Naive thymus-derived CD8-positive, alpha-beta T cell (primary cell): ENCODE measurements at regions not wholly inside any gene's neighbourhood (a gene's known extent, or its start where the extent isn't known, plus 50 kb on each side); places are given as distances from the start of the nearest gene placed in this dataset.
"Not testable (repeated sequence)": the region's sequence is repeated elsewhere in the genome, so short reads cannot be mapped to it uniquely, and the experiment has no call there.

Experiments
- ATAC-seq, 2 donors: fragments of 150-1000 bp; cut with Tn5 transposase in 1 of 2; sonication (Bioruptor Pico), chemical (Tn5 transposase) in 1 of 2; 1 replicate in 1 of 2; 2 replicates in 1 of 2; pipeline ENCODE4 v1.10.0; 2021; ENCODE audit warnings: mild to moderate bottlenecking in 2 of 2, moderate library complexity in 2 of 2
- POLR2A ChIA-PET: fragments of 350-600 bp; sonication (Branson Sonifier 250); formaldehyde crosslinking; loops from one replicate; lab custom pipeline; 2021; ENCODE audit warnings: antibody characterized with exemption; lab: Charles Lee
- DNase-seq, 10 donors: peaks; one replicate each; pipeline versions ENCODE4 v3.0.0 to v3.0.0-alpha.2; 2020 to 2022
- H3K27ac Mint-ChIP-seq, 10 donors: one replicate each; pipeline ENCODE4 v1.8.0; 2020 to 2022; ENCODE audit warnings: mild to moderate bottlenecking in 10 of 10, mixed read lengths in 10 of 10, moderate library complexity in 4 of 10, inconsistent platforms in 1 of 10
- H3K27me3 Mint-ChIP-seq, 5 donors: one replicate each; pipeline ENCODE4 v1.8.0; 2021 to 2022; ENCODE audit warnings: mixed read lengths in 5 of 5
- H3K36me3 Mint-ChIP-seq, 3 donors: one replicate each; pipeline ENCODE4 v1.8.0; 2020 to 2022; ENCODE audit warnings: mixed read lengths in 3 of 3, mild to moderate bottlenecking in 2 of 3, inconsistent platforms in 1 of 3
- H3K4me1 Mint-ChIP-seq, 4 donors: one replicate each; pipeline ENCODE4 v1.8.0; 2021 to 2022; ENCODE audit warnings: mixed read lengths in 4 of 4
- H3K4me3 Mint-ChIP-seq, 10 donors: one replicate each; pipeline ENCODE4 v1.8.0; 2020 to 2022; ENCODE audit warnings: mild to moderate bottlenecking in 10 of 10, mixed read lengths in 10 of 10, moderate library complexity in 6 of 10, inconsistent platforms in 1 of 10
- H3K9me3 Mint-ChIP-seq, 9 donors: one replicate each; pipeline ENCODE4 v1.8.0; 2020 to 2022; ENCODE audit warnings: mixed read lengths in 9 of 9, mild to moderate bottlenecking in 3 of 9, inconsistent platforms in 1 of 9, moderate library complexity in 1 of 9

GRCh38 chrY:7287963-7288362 is 376.4 kb upstream of the AMELY start:
- H3K4me1 Mint-ChIP-seq, result peaks cover 36 to 78% (median 62%) of the 10 kb centered on the region in 4 donors
- ATAC-seq, H3K9me3 Mint-ChIP-seq, H3K27me3 Mint-ChIP-seq, DNase-seq: not testable (repeated sequence)
- peak overlapping the region in 5 of 10 donors; percentile 49 to 98 (median 82) for H3K27ac Mint-ChIP-seq
- POLR2A ChIA-PET, result interaction anchor here (0.8 kb wide), 1 partner anchor 15 kb away, joined by 3 read pairs; no protein-coding TSS in a partner anchor
- peak overlapping the region in 3 of 10 donors; percentile 35 to 55 (median 47) for H3K4me3 Mint-ChIP-seq
- H3K36me3 Mint-ChIP-seq, result peaks cover 0 to 52% (median 9%) of the 10 kb centered on the region in 3 donors

DNA sequence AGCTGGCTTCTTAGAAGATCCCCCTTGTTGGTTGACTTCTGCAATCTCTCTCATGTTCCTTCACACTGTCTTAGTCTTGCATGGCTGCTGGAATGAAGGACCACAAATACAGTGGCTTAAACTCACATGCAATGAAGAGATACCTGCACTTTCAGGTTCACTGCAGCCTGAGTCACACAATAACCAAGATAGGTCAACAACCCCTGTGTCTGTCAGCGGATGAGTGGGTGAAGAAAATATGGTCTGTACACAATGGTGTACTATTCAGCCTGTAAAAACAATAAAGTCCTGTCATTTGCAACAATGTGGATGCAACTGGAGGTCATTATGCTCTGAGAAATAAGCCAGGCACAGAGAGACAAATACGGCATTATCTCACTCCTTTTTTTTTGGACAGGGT is 373.8 kb upstream of the AMELY start:
- POLR2A ChIA-PET, result no interaction called here
- Mint-ChIP-seq H3K4me3 (peak overlapping the region in 2 of 10 donors; percentile 26 to 30), H3K27ac (peak overlapping the region in 3 of 10 donors; percentile 69 to 80 (median 75)), H3K27me3 (no peaks in the 10 kb centered on the region), H3K4me1 (peaks cover 34 to 75% (median 57%) of the 10 kb centered on the region in 4 donors), H3K36me3 (peaks cover 0 to 56% (median 9%) of the 10 kb centered on the region in 3 donors), H3K9me3 (no peaks in the 10 kb centered on the region)
- ATAC-seq, result no peak
- no peak for DNase-seq

GRCh38 chrY:7283001-7283400 is 371.4 kb upstream of the AMELY start:
- Mint-ChIP-seq H3K27ac (peak overlapping the region in 5 of 10 donors; percentile 87 to 95 (median 92)), H3K36me3 (peaks cover 0 to 60% (median 7%) of the 10 kb centered on the region in 3 donors), H3K4me3 (peak overlapping the region in 6 of 10 donors; percentile 50 to 81 (median 69)), H3K4me1 (peaks cover 38 to 79% (median 60%) of the 10 kb centered on the region in 4 donors), H3K27me3 (no peaks in the 10 kb centered on the region), H3K9me3 (no peaks in the 10 kb centered on the region)
- POLR2A ChIA-PET, result interaction anchor here (1.1 kb wide), 1 partner anchor 10 kb away, joined by 9 read pairs; no protein-coding TSS in a partner anchor
- ATAC-seq (peak; percentile 31 to 40), DNase-seq (peak in 2 of 10 donors; percentile 1 to 30)

- peaks cover 0 to 44% (median 3%) of the 10 kb centered on the region in 3 donors for H3K36me3 Mint-ChIP-seq
- peak in 3 of 10 donors; percentile 1 to 24 (median 15) for DNase-seq
- peak overlapping the region in 6 of 10 donors; percentile 60 to 85 (median 70) for H3K4me3 Mint-ChIP-seq
- H3K27me3 Mint-ChIP-seq, H3K9me3 Mint-ChIP-seq: not testable (repeated sequence)
- POLR2A ChIA-PET, result interaction anchor here (1.1 kb wide), 1 partner anchor 14 kb away, joined by 4 read pairs; no protein-coding TSS in a partner anchor
- peak overlapping the region in 5 of 10 donors; percentile 88 to 94 (median 92) for H3K27ac Mint-ChIP-seq
- ATAC-seq, result peak; percentile 55 to 80
- peaks cover 38 to 80% (median 62%) of the 10 kb centered on the region in 4 donors for H3K4me1 Mint-ChIP-seq
Measured at GRCh38 chrY:7280151-7280740, 368.7 kb upstream of the AMELY start.

GRCh38 chrY:7275751-7276150 is 364.2 kb upstream of the AMELY start:
- POLR2A ChIA-PET, result interaction anchor here (0.5 to 5.0 kb wide), 3 partner anchors 14 to 183 kb away, joined by 3 to 38 read pairs (median 24); no protein-coding TSS in a partner anchor
- peaks cover 0 to 17% (median 0%) of the 10 kb centered on the region in 3 donors for H3K36me3 Mint-ChIP-seq
- peak overlapping the region in 5 of 10 donors; percentile 85 to 96 (median 93) for H3K27ac Mint-ChIP-seq
- peak overlapping the region in 6 of 10 donors; percentile 92 to 99 (median 96) for H3K4me3 Mint-ChIP-seq
- H3K9me3 Mint-ChIP-seq, result no peaks in the 10 kb centered on the region
- ATAC-seq, result no peak
- peaks cover 32 to 55% (median 40%) of the 10 kb centered on the region in 4 donors for H3K4me1 Mint-ChIP-seq
- no peak for DNase-seq
- H3K27me3 Mint-ChIP-seq, result no peaks in the 10 kb centered on the region

- peaks cover 0 to 17% (median 0%) of the 10 kb centered on the region in 3 donors for H3K36me3 Mint-ChIP-seq
- peaks cover 28 to 49% (median 37%) of the 10 kb centered on the region in 4 donors for H3K4me1 Mint-ChIP-seq
- POLR2A ChIA-PET, result interaction anchor here (0.6 to 5.0 kb wide), 3 partner anchors 15 to 64 kb away, joined by 3 to 38 read pairs (median 24); no protein-coding TSS in a partner anchor
- peak overlapping the region in 5 of 10 donors; percentile 85 to 96 (median 93) for H3K27ac Mint-ChIP-seq
- H3K27me3 Mint-ChIP-seq, result no peaks in the 10 kb centered on the region
- no peaks in the 10 kb centered on the region for H3K9me3 Mint-ChIP-seq
- DNase-seq (no peak), ATAC-seq (no peak)
- peak overlapping the region in 6 of 10 donors; percentile 92 to 99 (median 96) for H3K4me3 Mint-ChIP-seq
Measured at GRCh38 chrY:7275014-7275413, 363.5 kb upstream of the AMELY start.

- ATAC-seq (peak; percentile 1 to 9), DNase-seq (peak in 3 of 10 donors; percentile 4 to 33 (median 9))
- no peaks in the 10 kb centered on the region for H3K9me3 Mint-ChIP-seq
- H3K4me1 Mint-ChIP-seq, result peaks cover 22 to 43% (median 33%) of the 10 kb centered on the region in 4 donors
- peaks cover 0 to 17% (median 0%) of the 10 kb centered on the region in 3 donors for H3K36me3 Mint-ChIP-seq
- H3K27me3 Mint-ChIP-seq, result no peaks in the 10 kb centered on the region
- POLR2A ChIA-PET, result interaction anchor here (0.6 to 5.0 kb wide), 6 partner anchors 8 to 65 kb away, joined by 3 to 38 read pairs (median 8); no protein-coding TSS in a partner anchor
- peak overlapping the region in 6 of 10 donors; percentile 92 to 99 (median 96) for H3K4me3 Mint-ChIP-seq
- peak overlapping the region in 5 of 10 donors; percentile 85 to 96 (median 93) for H3K27ac Mint-ChIP-seq
Measured at GRCh38 chrY:7274369-7274913, 362.9 kb upstream of the AMELY start.

DNA sequence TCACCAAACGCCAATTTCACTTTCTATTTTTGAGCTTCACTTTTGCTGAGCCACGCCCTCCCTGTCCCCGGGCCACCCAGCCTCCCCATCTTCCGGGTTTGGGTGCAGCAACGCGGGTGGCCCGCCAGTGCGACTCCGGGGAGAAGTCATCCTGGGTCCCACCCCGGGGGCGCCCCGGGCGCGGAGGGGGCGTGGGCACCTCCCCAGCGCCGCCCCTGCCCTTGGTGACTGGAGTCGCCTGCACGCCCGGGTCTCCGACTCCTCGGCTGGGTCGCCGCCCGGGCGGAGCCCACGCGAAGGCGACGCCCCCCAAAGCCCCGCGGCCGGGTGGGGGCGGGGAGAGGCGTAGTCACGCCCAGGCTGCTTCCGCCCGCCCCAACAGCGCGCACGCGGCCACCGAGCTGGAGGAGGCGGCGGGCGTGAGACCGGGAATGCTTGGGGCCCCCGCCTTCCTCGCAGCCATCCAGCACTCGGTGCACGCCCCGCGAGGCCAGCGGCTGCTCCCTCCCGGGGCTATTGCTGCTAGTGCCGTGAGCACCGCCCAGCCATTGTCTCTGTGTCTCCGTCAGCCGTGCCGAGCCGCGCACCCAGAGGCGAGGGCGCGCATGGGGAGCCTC is 362.1 kb upstream of the AMELY start:
- DNase-seq (peak in 7 of 10 donors; percentile 84 to 99 (median 90)), ATAC-seq (peak; percentile 87 to 88)
- POLR2A ChIA-PET, result interaction anchor here (0.6 to 5.0 kb wide), 12 partner anchors 9 to 174 kb away, joined by 3 to 38 read pairs (median 6); no protein-coding TSS in a partner anchor
- Mint-ChIP-seq H3K4me3 (peak overlapping the region in 6 of 10 donors; percentile 91 to 99 (median 92)), H3K27me3 (no peaks in the 10 kb centered on the region), H3K27ac (peak overlapping the region in 5 of 10 donors; percentile 91 to 97 (median 97)), H3K4me1 (peaks cover 16 to 36% (median 26%) of the 10 kb centered on the region in 4 donors), H3K9me3 (no peaks in the 10 kb centered on the region), H3K36me3 (peaks cover 0 to 14% (median 0%) of the 10 kb centered on the region in 3 donors)

DNA sequence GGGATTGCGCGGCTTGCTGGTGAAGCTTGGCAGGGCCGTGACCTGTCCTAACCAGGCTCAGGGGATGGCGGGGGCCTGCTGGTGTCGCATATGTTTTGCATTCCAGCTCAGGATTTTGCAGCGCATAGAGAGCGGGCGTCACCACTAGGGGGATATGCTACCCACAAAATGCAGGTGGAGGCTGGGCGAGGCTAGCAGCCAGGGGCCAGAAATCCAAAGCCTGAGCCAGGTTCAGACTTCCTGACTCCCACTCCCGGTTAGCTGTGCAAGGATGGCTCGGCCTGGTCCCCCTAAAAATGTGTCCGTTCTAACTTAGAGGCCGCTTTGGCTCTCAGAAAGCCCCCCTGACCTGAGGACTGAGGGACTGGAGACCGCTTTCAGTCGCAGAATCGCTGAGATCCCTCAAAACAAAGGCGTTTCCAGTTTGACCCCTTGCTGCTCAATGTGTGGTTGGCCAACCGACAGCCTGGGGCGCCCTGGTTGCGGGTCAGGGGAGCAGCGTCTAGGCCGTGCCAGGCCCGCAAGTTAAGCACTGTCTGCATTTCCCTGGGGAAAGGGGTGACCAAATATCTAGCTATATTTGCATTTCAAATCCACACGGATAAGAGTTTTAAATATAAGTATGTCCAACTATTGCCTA is 361.1 kb upstream of the AMELY start:
- ATAC-seq (no peak), DNase-seq (peak in 7 of 10 donors; percentile 41 to 75 (median 59))
- Mint-ChIP-seq H3K4me1 (peaks cover 21 to 28% (median 25%) of the 10 kb centered on the region in 4 donors), H3K9me3 (no peaks in the 10 kb centered on the region), H3K36me3 (peaks cover 0 to 10% (median 0%) of the 10 kb centered on the region in 3 donors), H3K27ac (peak overlapping the region in 5 of 10 donors; percentile 91 to 97 (median 97)), H3K27me3 (no peaks in the 10 kb centered on the region), H3K4me3 (peak overlapping the region in 6 of 10 donors; percentile 91 to 99 (median 92))
- POLR2A ChIA-PET, result interaction anchor here (0.6 to 5.0 kb wide), 13 partner anchors 10 to 173 kb away, joined by 3 to 38 read pairs (median 4); no protein-coding TSS in a partner anchor

GRCh38 chrY:7263773-7264172 is 352.2 kb upstream of the AMELY start:
- POLR2A ChIA-PET, result no interaction called here
- H3K36me3 Mint-ChIP-seq, result no peaks in the 10 kb centered on the region
- no peaks in the 10 kb centered on the region for H3K9me3 Mint-ChIP-seq
- ATAC-seq, result peak; percentile 47 to 84
- DNase-seq, result no peak
- H3K27me3 Mint-ChIP-seq, result no peaks in the 10 kb centered on the region
- H3K4me1 Mint-ChIP-seq, result peaks cover 5 to 7% (median 5%) of the 10 kb centered on the region in 4 donors
- peak overlapping the region in 1 of 10 donors; percentile 8 for H3K4me3 Mint-ChIP-seq
- peak overlapping the region in 1 of 10 donors; percentile 5 for H3K27ac Mint-ChIP-seq

- no peak for ATAC-seq
- peaks cover 0 to 1% (median 0%) of the 10 kb centered on the region in 3 donors for H3K36me3 Mint-ChIP-seq
- peaks cover 0 to 6% (median 0%) of the 10 kb centered on the region in 9 donors for H3K9me3 Mint-ChIP-seq
- no peak for DNase-seq
- H3K27me3 Mint-ChIP-seq, result no peaks in the 10 kb centered on the region
- H3K27ac Mint-ChIP-seq, result no peak overlapping the region
- no peak overlapping the region for H3K4me3 Mint-ChIP-seq
- peaks cover 0 to 4% (median 1%) of the 10 kb centered on the region in 4 donors for H3K4me1 Mint-ChIP-seq
- POLR2A ChIA-PET, result no interaction called here
Measured at GRCh38 chrY:7262531-7262930, 351.0 kb upstream of the AMELY start.
